HG02610 (cell line): ENCODE measurements at regions not wholly inside any gene's neighbourhood (a gene's known extent, or its start where the extent isn't known, plus 50 kb on each side); places are given as distances from the start of the nearest gene placed in this dataset.

Experiments
- ATAC-seq: cut with Tn5 transposase; IDR thresholded peaks from one replicate; pipeline ENCODE4 v1.9.1; 2021; ENCODE audit warnings: mild to moderate bottlenecking, moderate library complexity; ENCODE audit not compliant: unreplicated experiment

DNA sequence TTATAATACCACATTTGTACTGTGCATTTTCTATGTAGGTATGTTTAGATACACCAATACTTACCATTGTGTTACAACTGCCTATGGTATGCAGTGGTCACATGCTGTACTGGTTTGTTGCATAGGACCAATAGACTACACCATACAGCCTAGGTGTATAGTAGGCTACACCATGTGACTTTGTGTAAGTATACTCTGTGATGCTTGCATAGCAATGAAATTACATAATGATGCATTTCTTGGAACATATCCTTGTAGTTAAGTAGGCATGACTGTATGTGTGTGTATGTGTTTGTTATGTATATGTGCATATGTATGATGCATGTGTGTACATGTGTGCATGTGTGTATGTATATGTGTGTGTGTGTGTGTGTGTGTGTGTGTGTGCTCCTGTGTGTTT is 157.6 kb downstream of the TDRD15 start:
- no peak for ATAC-seq

DNA sequence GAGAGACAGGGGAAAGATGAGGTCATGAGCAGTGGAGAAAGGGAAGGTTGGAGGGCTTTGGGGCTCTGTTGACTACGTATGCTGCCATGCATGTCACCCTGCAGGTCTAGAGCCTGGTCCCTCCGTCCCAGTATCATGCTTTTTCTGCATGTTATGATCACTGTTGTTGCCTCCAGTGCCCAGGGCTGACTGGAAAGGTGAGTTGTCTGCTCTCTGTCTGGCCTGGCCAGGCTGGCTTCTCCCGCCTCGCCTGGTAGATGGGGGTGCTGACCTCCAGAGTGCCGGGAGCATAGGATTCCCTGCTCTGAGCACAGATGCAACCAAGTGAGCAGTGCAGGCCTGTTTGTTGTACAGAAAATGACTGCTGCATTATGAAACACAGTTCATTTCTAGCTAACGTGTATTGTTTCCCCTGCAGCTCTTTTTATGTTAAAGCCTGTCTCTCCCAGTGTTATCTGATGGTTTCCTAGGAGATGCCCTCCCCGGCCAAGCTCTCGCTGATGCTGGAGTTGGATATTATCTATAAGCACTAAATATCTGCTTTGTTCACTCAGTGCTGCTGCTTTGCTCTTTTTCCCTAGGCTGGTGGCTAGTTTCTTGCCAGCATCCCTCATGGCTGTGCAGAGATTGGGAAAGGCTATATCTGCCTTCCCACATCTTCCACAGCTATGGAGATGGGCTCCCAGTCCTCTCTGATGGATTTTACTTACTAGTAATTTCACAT is 158.2 kb downstream of the TDRD15 start:
- ATAC-seq: no peak

DNA sequence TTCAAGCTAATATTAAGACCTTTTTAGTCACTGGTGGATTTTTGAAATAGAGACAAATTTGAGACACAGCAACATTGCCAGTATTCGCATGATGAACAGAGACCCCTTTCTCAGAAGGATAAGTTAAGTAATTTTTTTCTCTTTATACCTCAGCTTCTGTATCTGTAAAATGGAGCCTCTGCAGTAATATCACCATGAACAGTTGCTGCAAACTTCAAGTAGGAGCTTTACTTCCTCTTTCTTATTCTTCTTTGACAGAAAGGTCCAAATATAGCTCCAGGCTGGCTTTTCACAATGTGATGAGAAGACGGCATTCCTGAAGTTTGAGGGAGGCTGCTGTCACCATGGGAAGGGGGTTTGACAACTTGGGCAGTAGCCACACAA is 158.7 kb downstream of the TDRD15 start:
- ATAC-seq: no peak

DNA sequence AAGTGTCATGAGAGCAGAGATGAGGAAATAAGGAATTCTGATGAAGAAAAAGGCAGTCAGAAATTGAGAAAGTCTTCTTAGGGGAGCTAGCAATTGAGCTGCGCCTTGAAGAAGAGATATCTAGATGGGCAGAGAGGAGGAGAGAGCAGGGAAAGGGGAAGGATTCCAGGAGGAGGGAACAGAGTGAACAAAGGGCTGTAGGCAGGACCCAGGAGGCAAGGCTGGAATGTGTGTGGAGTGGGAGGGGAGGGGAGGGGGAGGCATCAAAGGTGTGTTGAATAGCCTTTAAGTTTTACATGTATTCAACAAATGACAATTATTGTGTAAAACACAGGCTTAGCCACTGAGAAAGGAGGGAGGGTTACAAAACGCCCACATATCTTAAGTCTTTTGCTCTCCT is 164.5 kb downstream of the TDRD15 start:
- ATAC-seq: no peak

- ATAC-seq: no peak
Measured at GRCh38 chr2:21288739-21289520, 165.2 kb downstream of the TDRD15 start.

GRCh38 chr2:21289551-21289950 is 165.8 kb downstream of the TDRD15 start:
- ATAC-seq: no peak

GRCh38 chr2:21289989-21290388 is 166.2 kb downstream of the TDRD15 start:
- ATAC-seq: no peak

DNA sequence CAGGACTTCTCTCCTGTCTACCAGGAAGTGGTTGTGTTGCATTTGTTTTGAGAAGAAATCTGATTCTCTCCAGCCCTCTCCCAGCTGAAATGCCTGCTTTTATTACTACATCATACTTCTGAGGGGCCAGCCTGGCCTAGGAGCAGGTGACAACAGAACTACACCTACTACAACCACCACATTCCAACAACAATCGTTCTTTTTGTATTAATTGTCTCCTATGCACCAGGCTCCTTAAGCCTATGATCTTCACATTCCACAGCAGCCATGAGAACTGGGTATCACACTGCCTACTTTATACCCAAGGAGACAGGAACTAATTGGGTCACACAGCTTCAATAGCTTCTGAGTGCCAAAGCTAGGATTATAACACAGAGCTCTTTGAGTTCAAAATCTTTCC is 167.7 kb downstream of the TDRD15 start:
- ATAC-seq: no peak

GRCh38 chr2:21294446-21294845 is 170.7 kb downstream of the TDRD15 start:
- ATAC-seq: no peak

DNA sequence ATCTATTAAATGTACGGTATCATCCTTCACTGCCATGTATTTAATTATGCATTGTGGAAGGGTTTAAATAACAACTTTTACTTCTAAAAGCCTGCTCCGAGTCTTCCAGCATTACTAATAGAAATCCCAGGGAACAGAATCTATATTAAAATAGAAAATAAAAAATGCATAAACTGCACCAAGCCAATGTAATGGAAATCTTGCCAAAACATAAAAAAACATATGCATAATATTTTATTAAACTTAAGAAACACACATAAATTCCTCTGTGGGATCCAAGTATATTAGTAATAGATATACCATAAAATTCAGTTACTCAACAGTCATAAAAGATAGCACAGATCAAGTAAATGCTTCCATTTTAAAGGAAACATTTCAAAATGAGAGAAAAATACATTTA is 175.6 kb downstream of the TDRD15 start:
- no peak for ATAC-seq

DNA sequence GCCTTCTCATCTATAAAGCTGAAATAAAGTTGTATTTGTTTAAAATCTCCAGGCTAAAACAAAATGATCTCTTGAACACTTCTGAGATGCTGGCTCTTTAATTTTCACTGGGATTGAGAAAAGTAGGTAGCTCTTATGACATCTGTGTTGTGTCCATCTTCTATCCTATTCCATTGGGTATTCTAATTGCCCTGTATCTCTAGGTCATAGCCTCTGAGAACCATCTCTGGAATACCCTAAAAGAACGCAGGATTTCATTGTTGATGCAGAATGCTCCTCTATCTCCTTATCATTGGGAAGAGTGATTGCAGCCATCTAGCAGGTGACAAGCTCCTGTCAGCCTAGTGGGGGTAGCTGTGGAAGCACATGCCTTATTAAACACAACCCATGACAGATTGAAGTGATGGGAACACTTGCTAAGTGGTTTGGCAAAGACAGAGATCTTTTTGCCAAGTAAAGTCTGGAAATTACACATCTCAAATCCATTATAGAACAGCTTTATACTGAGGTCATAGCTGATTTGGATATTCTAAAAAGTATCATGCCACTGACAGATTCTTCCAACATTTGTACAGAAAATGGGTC is 178.2 kb downstream of the TDRD15 start:
- no peak for ATAC-seq

- ATAC-seq: no peak
Measured at GRCh38 chr2:21303876-21304275, 180.1 kb downstream of the TDRD15 start.

DNA sequence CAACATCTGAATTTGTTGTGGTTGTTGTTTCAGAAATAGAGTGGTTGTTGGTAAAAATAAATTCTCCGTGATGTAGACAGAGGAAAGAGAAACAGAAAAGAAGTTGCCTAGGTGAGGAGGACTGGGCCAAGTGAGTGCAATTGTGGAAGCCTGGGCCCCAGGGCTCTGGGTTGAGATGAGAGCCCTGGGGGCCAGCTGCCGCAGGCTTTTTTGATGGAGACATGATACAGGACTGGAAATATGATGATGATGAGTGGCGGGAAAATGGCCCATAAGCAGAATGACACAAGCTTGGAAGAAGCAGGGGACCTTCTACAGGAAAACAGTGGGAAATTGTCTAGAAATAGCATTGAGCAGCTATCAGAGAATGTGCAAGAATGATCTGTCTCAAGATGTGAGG is 181.8 kb downstream of the TDRD15 start:
- no peak for ATAC-seq

GRCh38 chr2:21306235-21306634 is 182.5 kb downstream of the TDRD15 start:
- no peak for ATAC-seq

DNA sequence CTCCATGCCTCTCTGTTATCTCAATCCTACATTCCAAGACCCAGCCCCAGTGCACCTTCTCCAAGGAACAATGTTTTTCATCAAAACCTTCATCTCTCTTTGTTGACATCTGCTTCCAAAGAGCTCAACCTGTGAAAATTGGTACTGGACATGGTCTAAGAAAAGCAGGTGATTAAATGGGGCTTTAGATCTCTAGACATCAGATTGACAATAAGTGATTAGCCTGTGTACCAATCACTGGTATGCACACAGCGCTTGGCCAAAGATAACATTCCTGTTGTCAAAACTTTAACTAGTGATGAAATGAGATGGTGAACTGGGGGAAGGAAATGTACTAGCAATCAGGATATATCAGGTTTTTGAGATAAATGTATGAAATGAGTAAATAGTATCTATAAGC is 183.3 kb downstream of the TDRD15 start:
- ATAC-seq: no peak

DNA sequence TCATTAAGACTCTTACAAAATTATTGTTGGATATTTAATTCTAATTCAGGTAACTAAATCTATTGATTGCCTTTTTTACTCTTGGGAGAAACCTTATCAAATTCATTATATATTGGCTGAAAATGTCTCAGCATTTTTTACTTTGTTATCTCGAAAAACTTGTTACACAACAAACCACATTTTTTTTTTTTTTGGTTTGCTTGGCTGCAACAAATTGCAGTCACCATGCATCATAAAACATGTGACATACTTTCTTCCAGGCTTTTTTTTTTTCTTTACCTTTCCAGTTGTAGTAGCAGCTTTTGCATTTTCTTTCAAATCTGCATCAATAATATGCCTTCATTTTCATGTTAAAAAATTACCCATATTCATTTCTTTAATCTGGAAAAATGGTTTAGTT is 186.7 kb downstream of the TDRD15 start:
- no peak for ATAC-seq

DNA sequence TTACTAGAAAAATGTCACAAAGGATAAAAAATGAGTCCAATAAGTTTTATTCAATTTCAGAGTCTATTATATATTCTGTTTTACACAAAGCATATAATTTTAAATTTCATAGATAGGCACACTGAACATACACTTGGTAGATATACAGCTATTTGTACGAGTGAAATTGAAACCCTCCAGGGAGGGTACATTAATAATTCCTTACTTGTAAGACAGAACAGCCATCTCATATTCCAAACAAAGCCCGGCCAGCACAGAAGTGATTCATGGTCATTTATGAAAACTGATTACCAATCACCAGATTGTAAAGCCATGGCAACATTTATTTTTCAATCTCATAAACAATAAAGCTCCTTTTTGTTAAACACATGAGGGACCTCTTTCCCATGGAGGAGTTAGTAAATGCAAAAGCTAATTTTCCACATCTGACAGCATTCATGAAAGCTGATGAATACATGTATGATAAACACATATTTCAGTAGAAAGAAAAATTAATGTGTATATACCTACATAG is 190.6 kb downstream of the TDRD15 start:
- no peak for ATAC-seq

DNA sequence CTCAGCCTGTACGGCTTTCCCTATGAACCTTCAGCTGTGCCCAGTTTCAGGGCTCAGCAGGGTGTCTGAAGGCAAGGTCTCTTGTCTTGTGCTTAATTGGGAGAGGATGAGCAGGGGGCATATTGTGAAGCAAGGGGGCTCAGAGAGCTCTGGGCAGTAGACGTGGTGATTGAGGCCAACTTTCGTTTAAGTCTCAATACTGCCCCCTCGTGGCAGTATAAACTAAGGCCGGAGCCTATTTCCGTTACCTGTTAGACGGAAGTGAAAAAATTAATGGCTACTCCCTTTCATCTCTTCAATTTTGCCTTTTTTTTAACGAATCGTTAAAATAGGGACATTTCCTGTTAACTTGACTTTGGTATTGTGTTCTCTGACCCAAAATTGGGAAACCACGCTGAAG is 193.4 kb downstream of the TDRD15 start:
- ATAC-seq: peak; percentile 60

DNA sequence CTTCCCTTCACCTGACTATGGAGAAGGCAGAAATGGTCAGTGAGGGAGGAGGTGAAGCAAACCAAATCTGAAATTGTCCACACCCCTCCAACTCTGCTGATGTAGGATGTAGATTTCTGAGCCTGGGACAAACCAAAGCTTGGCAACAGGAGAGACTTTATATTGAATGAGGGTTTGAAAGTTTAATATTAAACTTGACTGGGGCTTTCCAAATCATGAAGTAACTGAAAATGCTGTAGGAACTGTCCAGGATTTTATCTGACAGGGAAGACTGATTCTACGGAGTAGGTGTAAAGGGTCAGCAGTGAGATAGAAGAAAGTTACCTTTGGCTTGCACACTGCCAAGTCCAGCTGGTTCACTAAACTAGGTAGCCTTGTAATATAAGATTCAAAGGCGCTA is 194.5 kb downstream of the TDRD15 start:
- no peak for ATAC-seq

GRCh38 chr2:21326152-21326551 is 202.4 kb downstream of the TDRD15 start:
- no peak for ATAC-seq

GRCh38 chr2:21328177-21328576 is 204.4 kb downstream of the TDRD15 start:
- ATAC-seq: no peak

GRCh38 chr2:21330786-21331391 is 207.1 kb downstream of the TDRD15 start:
- ATAC-seq: no peak
